ENCODE measurements at regions not wholly inside any gene's neighbourhood (a gene's known extent, or its start where the extent isn't known, plus 50 kb on each side); places are given as distances from the start of the nearest gene placed in this dataset.

DNA sequence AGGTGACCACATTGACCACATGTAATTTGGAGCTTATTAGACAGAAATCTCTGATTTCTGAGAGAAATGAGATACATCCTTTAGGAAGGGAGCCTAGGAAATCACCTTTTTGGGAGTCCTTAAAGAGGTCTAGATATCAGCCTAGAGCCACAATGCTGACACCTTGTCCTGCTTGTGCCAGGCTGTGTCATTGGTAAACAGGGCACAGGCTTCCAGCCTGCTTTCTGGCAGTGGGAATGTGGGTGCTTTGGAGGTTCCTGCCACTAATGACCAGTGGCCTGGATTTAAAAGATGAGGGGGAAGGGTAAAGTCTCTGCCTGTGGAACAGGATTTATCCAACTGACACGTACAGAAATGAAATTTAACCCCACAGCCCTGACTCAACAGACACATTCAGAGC, 169.8 kb upstream of the KBTBD8 start:
- Histone ChIP-seq H3K27me3 (replicated peaks in 1 of 2; ENCODE audit: control insufficient read depth in 2 of 2, insufficient read depth in 2 of 2, low read length in 1 of 2) (no peaks in the 10 kb centered on the region; a peak in 1 of 4 replicates), H3K4me3 (no peak overlapping the region), H3K79me2 (ENCODE audit: control insufficient read depth, insufficient read depth, low read length) (no peaks in the 10 kb centered on the region), H3K9me3 (replicated peaks; ENCODE audit: control insufficient read depth, insufficient read depth, low read length) (no peaks in the 10 kb centered on the region), H3K9ac (ENCODE audit: control insufficient read depth, insufficient read depth, low read length) (no peak overlapping the region), H2AFZ (ENCODE audit: control insufficient read depth, low read depth, low read length) (no peak overlapping the region), H3K36me3 (ENCODE audit: control insufficient read depth in 2 of 2, insufficient read depth in 2 of 2, low read length in 1 of 2) (no peaks in the 10 kb centered on the region), H4K20me1 (ENCODE audit: control insufficient read depth, insufficient read depth) (no peaks in the 10 kb centered on the region), H3K4me1 (ENCODE audit: control insufficient read depth, insufficient read depth, low read length) (no peaks in the 10 kb centered on the region), H3K27ac (ENCODE audit: control insufficient read depth, insufficient read depth) (no peak overlapping the region), H3K4me2 (ENCODE audit: control insufficient read depth, insufficient read depth) (no peak overlapping the region)
- ChIA-PET CTCF (interaction anchor here (1.5 to 1.9 kb wide), 2 partner anchors 13 to 421 kb away, joined by 3 to 5 read pairs; no protein-coding TSS in a partner anchor), POLR2A (no interaction called here), SMC1A (ENCODE audit: uncharacterized antibody, unreplicated experiment) (interaction anchor here (1.4 to 1.7 kb wide), 2 partner anchors 12 to 550 kb away, joined by 3 to 4 read pairs; no protein-coding TSS in a partner anchor), RAD21 (ENCODE audit: unreplicated experiment) (no interaction called here)
- DNase-seq (ENCODE audit: low read depth, low spot score) (no peak), ATAC-seq (no peak), FAIRE-seq (no peak)
- BruUV-seq (replicated peaks): no TSS peak
- 22% methylated on average over 1 of the region's 1 CpG for WGBS (ENCODE audit: insufficient coverage, insufficient replicate concordance, low lambda C conversion rate, missing lambda C conversion rate)
- in situ Hi-C loops (cut with MboI): no loop called here
- TF ChIP-seq, protein P1, sequence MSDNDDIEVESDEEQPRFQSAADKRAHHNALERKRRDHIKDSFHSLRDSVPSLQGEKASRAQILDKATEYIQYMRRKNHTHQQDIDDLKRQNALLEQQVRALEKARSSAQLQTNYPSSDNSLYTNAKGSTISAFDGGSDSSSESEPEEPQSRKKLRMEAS (IDR thresholded peaks at IDR 0.05; ENCODE audit: low read depth, low read length): no peak
- TF ChIP-seq EGR1 (IDR thresholded peaks at IDR 0.05; ENCODE audit: borderline replicate concordance in 1 of 2, low read depth in 2 of 2, low read length in 2 of 2): no peak
- intact Hi-C loops (cut with micrococcal nuclease; ENCODE audit: unreplicated experiment): loop anchor here (10.0 kb wide), 1 partner anchor 1044 kb away; no protein-coding TSS in a partner anchor

DNA sequence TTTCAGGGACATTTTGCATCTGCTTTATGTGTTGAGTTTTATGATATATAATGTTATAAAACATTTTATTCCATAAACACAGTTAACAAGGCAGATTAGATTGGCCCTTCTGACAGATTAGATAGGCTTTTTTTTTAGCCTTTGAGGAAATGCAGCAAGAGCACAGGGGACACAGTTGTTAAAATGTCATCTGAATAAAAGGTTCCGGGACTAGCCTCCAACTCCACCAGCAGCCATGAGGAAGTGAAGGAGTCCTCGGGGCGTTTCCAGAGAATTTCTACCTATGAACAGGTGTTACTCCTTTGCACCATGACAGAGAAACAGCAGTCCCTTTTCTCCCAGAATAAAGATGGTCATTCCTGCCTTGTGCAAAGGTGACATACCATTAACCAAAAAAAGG, 167.8 kb upstream of the KBTBD8 start:
- DNase-seq (ENCODE audit: low read depth, low spot score): no peak
- RAD21 ChIA-PET (ENCODE audit: unreplicated experiment): no interaction called here

More for the DNA sequence above, 167.8 kb upstream of the KBTBD8 start:
- TF ChIP-seq POU2F2 (IDR thresholded peaks at IDR 0.05; ENCODE audit: borderline replicate concordance, low read depth, low read length) (no peak), EGR1 (IDR thresholded peaks at IDR 0.05; ENCODE audit: borderline replicate concordance in 1 of 2, low read depth in 2 of 2, low read length in 2 of 2) (no peak), CREB1 (IDR thresholded peaks at IDR 0.05; ENCODE audit: low read depth) (no peak), LARP7 (IDR thresholded peaks at IDR 0.05) (no peak), ATF7 (IDR thresholded peaks at IDR 0.05; ENCODE audit: low read depth) (no peak)
- TF ChIP-seq, protein P2, sequence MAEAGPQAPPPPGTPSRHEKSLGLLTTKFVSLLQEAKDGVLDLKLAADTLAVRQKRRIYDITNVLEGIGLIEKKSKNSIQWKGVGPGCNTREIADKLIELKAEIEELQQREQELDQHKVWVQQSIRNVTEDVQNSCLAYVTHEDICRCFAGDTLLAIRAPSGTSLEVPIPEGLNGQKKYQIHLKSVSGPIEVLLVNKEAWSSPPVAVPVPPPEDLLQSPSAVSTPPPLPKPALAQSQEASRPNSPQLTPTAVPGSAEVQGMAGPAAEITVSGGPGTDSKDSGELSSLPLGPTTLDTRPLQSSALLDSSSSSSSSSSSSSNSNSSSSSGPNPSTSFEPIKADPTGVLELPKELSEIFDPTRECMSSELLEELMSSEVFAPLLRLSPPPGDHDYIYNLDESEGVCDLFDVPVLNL (IDR thresholded peaks at IDR 0.05; ENCODE audit: low read depth, low read length): no peak
- Histone ChIP-seq H3K4me3 (no peak overlapping the region), H2AFZ (ENCODE audit: control insufficient read depth, low read depth, low read length) (no peak overlapping the region), H3K4me1 (ENCODE audit: control insufficient read depth, insufficient read depth, low read length) (no peaks in the 10 kb centered on the region), H3K27ac (ENCODE audit: control insufficient read depth, insufficient read depth) (no peak overlapping the region), H3K9ac (ENCODE audit: control insufficient read depth, insufficient read depth, low read length) (no peak overlapping the region), H3K9me3 (replicated peaks; ENCODE audit: control insufficient read depth, insufficient read depth, low read length) (no peaks in the 10 kb centered on the region), H3K4me2 (ENCODE audit: control insufficient read depth, insufficient read depth) (no peak overlapping the region), H3K79me2 (ENCODE audit: control insufficient read depth, insufficient read depth, low read length) (no peaks in the 10 kb centered on the region), H4K20me1 (ENCODE audit: control insufficient read depth, insufficient read depth) (no peaks in the 10 kb centered on the region), H3K27me3 (replicated peaks in 1 of 2; ENCODE audit: control insufficient read depth in 2 of 2, insufficient read depth in 2 of 2, low read length in 1 of 2) (no peaks in the 10 kb centered on the region; a peak in 1 of 4 replicates), H3K36me3 (ENCODE audit: control insufficient read depth in 2 of 2, insufficient read depth in 2 of 2, low read length in 1 of 2) (no peaks in the 10 kb centered on the region)
- ATAC-seq (no peak), FAIRE-seq (no peak)
- 60% methylated on average over 3 of the region's 3 CpGs for WGBS (ENCODE audit: insufficient coverage, insufficient replicate concordance, low lambda C conversion rate, missing lambda C conversion rate)
- intact Hi-C loops (cut with micrococcal nuclease; ENCODE audit: unreplicated experiment): no loop called here
- SMC1A ChIA-PET (ENCODE audit: uncharacterized antibody, unreplicated experiment): interaction anchor here (1.9 kb wide), 1 partner anchor 8 kb away, joined by 5 read pairs; no protein-coding TSS in a partner anchor
- POLR2A ChIA-PET: no interaction called here
- in situ Hi-C loops (cut with MboI): no loop called here
- BruUV-seq (replicated peaks): no TSS peak
- CTCF ChIA-PET: interaction anchor here (0.8 kb wide), 1 partner anchor 8 kb away, joined by 4 read pairs; no protein-coding TSS in a partner anchor

Measured in GM12878 (cell line).